HUDEP-2 (cell line): ENCODE measurements at regions not wholly inside any gene's neighbourhood (a gene's known extent, or its start where the extent isn't known, plus 50 kb on each side); places are given as distances from the start of the nearest gene placed in this dataset.

Experiments used
- DNase-seq, 76 experiments: peaks; one replicate each; lab custom pipeline; 2025; ENCODE audit not compliant: unreplicated experiment in 76 of 76; lab: John Stamatoyannopoulos, UW

- no peak for DNase-seq
These were observed 192.2 kb upstream of the LMNTD1 start for GRCh38 chr12:25745281-25745680.

GRCh38 chr12:25746131-25746530, 193.0 kb upstream of the LMNTD1 start:
- no peak for DNase-seq

- no peak for DNase-seq
These were observed 199.7 kb upstream of the LMNTD1 start for GRCh38 chr12:25752710-25753309.

- no peak for DNase-seq
These were observed 202.3 kb upstream of the LMNTD1 start for GRCh38 chr12:25755136-25755970.

GRCh38 chr12:25755971-25756260, 202.6 kb upstream of the RASSF8 start:
- no peak for DNase-seq

- no peak for DNase-seq
These were observed 201.3 kb upstream of the RASSF8 start for GRCh38 chr12:25757037-25757665.

GRCh38 chr12:25759752-25760151, 198.7 kb upstream of the RASSF8 start:
- DNase-seq: no peak

- DNase-seq: no peak
These were observed 197.1 kb upstream of the RASSF8 start for GRCh38 chr12:25761356-25761755.

- no peak for DNase-seq
These were observed 194.1 kb upstream of the RASSF8 start for GRCh38 chr12:25764409-25764808.

- no peak for DNase-seq
These were observed 193.6 kb upstream of the RASSF8 start for GRCh38 chr12:25764892-25765291.

- no peak for DNase-seq
These were observed 190.9 kb upstream of the RASSF8 start for GRCh38 chr12:25767606-25768005.

- no peak for DNase-seq
These were observed 190.3 kb upstream of the RASSF8 start for GRCh38 chr12:25768151-25768550.

GRCh38 chr12:25769082-25769945, 189.2 kb upstream of the RASSF8 start:
- peak in 2 of 76 experiments; percentile 7 to 17 for DNase-seq

- DNase-seq: no peak
These were observed 187.4 kb upstream of the RASSF8 start for GRCh38 chr12:25771041-25771440.

- no peak for DNase-seq
These were observed 187.0 kb upstream of the RASSF8 start for GRCh38 chr12:25771476-25771875.

GRCh38 chr12:25775968-25776367, 182.5 kb upstream of the RASSF8 start:
- DNase-seq: peak in 1 of 76 experiments; percentile 3

- no peak for DNase-seq
These were observed 177.7 kb upstream of the RASSF8 start for GRCh38 chr12:25780771-25781170.

- DNase-seq: no peak
These were observed 177.2 kb upstream of the RASSF8 start for GRCh38 chr12:25781232-25781631.

- no peak for DNase-seq
These were observed 174.9 kb upstream of the RASSF8 start for GRCh38 chr12:25783566-25783965.

GRCh38 chr12:25784669-25785068, 173.8 kb upstream of the RASSF8 start:
- no peak for DNase-seq

GRCh38 chr12:25785134-25785533, 173.3 kb upstream of the RASSF8 start:
- DNase-seq: no peak
